Glutamatergic neuron (in vitro differentiated cells): ENCODE measurements at regions not wholly inside any gene's neighbourhood (a gene's known extent, or its start where the extent isn't known, plus 50 kb on each side); places are given as distances from the start of the nearest gene placed in this dataset.

Source experiments
- DNase-seq: peaks from one replicate; pipeline ENCODE4 v3.0.0; 2022
- H3K27ac Mint-ChIP-seq: one replicate; pipeline ENCODE4 v1.8.0; 2020; ENCODE audit warnings: mild to moderate bottlenecking, mixed read lengths, inconsistent platforms; ENCODE audit not compliant: unreplicated experiment
- H3K27me3 Mint-ChIP-seq: one replicate; pipeline ENCODE4 v1.8.0; 2020; ENCODE audit warnings: mild to moderate bottlenecking, moderate library complexity, mixed read lengths, inconsistent platforms; ENCODE audit not compliant: unreplicated experiment
- H3K36me3 Mint-ChIP-seq: one replicate; pipeline ENCODE4 v1.8.0; 2020; ENCODE audit warnings: mild to moderate bottlenecking, mixed read lengths, inconsistent platforms; ENCODE audit not compliant: unreplicated experiment
- H3K4me1 Mint-ChIP-seq: one replicate; pipeline ENCODE4 v1.8.0; 2020; ENCODE audit warnings: mild to moderate bottlenecking, low read depth, mixed read lengths, inconsistent platforms; ENCODE audit not compliant: unreplicated experiment
- H3K4me3 Mint-ChIP-seq: one replicate; pipeline ENCODE4 v1.8.0; 2020; ENCODE audit warnings: mild to moderate bottlenecking, mixed read lengths, inconsistent platforms; ENCODE audit not compliant: unreplicated experiment
- H3K9me3 Mint-ChIP-seq: one replicate; pipeline ENCODE4 v1.8.0; 2020; ENCODE audit warnings: mild to moderate bottlenecking, moderate library complexity, mixed read lengths, inconsistent platforms; ENCODE audit not compliant: unreplicated experiment
- TF ChIP-seq, protein P1 (sequence below): fragments of 200-600 bp; sonication (generic); IDR thresholded peaks from one replicate; pipeline ENCODE4 v1.5.0; 2021; ENCODE audit not compliant: partially characterized antibody, unreplicated experiment

DNA sequence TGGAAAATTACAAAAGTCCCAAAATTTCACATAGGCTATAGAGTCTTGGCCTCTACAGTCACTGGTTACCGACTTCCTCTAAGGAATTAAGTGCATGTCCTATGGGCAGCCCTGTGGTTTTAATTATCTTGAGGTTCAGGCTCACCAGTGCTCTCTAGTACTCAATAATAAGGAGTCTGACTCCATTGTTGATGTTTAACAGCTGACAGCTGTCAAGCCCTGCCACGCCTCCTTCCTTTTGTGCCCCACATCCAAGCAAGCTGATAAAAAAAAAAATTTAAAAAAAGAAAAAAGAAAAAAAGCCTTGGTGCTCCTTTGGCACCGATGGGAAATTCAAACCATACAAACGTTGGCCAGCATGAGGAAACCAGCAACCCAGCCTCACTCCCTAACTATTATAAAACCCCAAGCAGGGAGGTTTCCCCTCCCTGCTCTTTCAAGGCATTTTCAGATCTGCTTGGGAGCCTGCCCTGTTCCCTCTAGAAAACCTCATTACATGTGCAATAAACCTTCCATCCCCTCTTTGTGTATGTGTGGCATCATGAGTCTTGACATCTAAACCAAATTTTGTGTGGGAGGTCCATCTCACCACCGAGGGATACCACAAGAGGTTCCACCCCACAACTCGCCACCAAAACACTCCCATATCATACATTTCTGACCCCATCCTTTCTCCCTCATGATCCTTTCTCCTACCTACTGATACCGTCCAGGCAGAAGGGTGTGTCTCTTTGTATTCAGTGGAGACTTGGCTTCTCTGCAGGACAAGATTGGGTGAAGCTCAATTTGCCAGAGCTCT lies 70.9 kb upstream of the CCDC71L start:
- H3K27me3 Mint-ChIP-seq, result peaks cover 3% of the 10 kb centered on the region
- no peak for DNase-seq
- H3K9me3 Mint-ChIP-seq, result peaks cover 2% of the 10 kb centered on the region

DNA sequence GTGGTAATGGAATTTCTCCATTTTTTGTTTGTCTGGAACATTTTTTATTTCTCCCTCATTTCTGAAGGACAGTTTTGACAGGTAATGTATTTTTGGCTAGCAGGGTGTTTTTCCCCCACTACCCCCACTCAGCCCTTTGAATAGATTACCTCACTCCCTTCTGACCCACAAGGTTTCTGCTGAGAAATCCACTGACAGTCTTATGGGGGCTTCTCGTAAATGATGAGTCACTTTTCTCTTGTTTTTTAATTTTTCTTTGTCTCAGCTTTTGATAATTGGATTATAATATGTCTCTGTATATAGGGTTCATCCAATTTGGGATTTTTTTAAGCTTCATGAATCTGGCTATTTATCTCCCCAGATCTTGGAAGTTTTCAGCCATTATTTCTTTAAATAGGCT lies 74.7 kb upstream of the CCDC71L start:
- no peak for DNase-seq
- Mint-ChIP-seq H3K4me3 (no peak overlapping the region), H3K27ac (no peak overlapping the region), H3K27me3 (peaks cover 3% of the 10 kb centered on the region), H3K4me1 (peaks cover 7% of the 10 kb centered on the region), H3K9me3 (peaks cover 2% of the 10 kb centered on the region), H3K36me3 (no peaks in the 10 kb centered on the region)
- TF ChIP-seq, protein P1, sequence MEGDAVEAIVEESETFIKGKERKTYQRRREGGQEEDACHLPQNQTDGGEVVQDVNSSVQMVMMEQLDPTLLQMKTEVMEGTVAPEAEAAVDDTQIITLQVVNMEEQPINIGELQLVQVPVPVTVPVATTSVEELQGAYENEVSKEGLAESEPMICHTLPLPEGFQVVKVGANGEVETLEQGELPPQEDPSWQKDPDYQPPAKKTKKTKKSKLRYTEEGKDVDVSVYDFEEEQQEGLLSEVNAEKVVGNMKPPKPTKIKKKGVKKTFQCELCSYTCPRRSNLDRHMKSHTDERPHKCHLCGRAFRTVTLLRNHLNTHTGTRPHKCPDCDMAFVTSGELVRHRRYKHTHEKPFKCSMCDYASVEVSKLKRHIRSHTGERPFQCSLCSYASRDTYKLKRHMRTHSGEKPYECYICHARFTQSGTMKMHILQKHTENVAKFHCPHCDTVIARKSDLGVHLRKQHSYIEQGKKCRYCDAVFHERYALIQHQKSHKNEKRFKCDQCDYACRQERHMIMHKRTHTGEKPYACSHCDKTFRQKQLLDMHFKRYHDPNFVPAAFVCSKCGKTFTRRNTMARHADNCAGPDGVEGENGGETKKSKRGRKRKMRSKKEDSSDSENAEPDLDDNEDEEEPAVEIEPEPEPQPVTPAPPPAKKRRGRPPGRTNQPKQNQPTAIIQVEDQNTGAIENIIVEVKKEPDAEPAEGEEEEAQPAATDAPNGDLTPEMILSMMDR, result no peak

More for the DNA sequence above, 70.9 kb upstream of the CCDC71L start:
- TF ChIP-seq, protein P1, result no peak
- Mint-ChIP-seq H3K27ac (no peak overlapping the region), H3K36me3 (no peaks in the 10 kb centered on the region), H3K4me1 (peaks cover 6% of the 10 kb centered on the region), H3K4me3 (no peak overlapping the region)

DNA sequence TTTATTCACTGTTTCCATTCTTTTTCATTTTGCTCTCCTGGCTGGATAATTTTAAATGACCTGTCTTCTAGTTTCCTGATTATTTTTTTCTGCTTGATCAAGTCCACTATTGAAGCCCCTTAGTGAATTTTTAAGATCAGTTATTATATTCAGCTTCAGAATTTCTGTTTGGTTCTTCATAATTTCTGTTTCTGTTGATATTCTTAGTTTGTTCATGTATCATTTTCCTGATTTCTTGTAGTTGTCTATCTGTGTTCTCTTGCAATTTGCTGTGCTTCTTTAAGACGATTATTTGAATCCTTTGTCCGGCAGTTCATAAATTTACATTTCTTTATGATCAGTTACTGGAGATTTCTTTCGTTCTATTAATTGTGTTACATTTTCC lies 75.2 kb upstream of the CCDC71L start:
- DNase-seq, result no peak
- Mint-ChIP-seq H3K27me3 (peaks cover 3% of the 10 kb centered on the region), H3K4me1 (peaks cover 7% of the 10 kb centered on the region), H3K27ac (no peak overlapping the region), H3K9me3 (peaks cover 2% of the 10 kb centered on the region), H3K4me3 (no peak overlapping the region), H3K36me3 (no peaks in the 10 kb centered on the region)
- TF ChIP-seq, protein P1, result no peak

DNA sequence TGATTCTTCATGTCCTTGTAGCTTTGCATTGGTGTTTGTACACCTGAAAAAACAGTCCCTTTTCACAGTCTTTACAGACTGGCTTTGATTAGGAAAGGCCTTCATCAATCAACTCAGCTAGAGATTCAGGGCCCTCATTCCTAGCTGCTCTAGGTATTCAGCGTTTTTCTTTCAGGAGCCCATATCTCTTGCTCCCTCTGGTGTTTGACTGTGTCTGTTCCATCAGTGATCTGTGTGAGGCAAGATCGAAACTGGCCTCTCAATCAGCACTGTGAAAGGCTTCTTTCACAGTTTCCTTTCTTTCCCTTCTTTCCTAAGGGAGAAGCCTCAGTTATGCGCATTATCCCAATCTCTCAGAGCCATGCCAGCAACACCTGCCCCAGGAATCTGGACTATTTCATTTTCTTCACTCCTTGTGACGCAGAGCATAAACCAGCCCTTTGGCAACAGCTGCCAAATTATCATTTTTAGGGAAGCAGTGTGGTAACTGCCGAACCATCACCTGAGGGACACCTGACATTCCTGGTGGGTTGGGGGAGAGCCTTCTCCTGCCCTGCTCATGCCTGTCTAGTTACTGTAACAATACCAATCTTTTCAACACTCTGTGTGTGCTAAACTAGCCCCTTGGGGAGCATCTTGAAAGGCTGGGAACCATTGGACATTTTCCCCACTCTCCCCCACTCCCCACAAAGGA lies 75.7 kb upstream of the CCDC71L start:
- Mint-ChIP-seq H3K4me1 (peaks cover 7% of the 10 kb centered on the region), H3K27ac (peak overlapping the region; percentile 44), H3K27me3 (peaks cover 3% of the 10 kb centered on the region), H3K36me3 (no peaks in the 10 kb centered on the region), H3K9me3 (peaks cover 2% of the 10 kb centered on the region), H3K4me3 (no peak overlapping the region)
- DNase-seq, result no peak
- TF ChIP-seq, protein P1, result peak; percentile 16

DNA sequence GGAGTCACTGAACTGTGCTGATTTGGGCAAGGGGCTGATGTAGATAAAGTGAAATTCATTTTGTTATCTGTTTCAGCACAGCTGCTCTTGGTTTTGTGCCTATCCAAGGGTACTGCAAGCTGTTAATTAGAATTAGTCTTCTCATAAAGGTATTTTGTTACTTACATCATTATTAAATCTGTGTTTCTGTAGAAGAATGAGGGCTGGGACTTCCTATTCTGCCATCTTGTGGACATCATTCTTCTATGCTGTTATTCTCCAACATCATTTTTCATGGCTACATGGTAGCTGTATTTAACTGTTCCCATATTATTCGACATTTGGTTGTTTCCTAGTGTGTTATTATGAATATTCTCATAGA lies 76.2 kb upstream of the CCDC71L start:
- TF ChIP-seq, protein P1, result peak; percentile 11
- H3K4me3 Mint-ChIP-seq, result no peak overlapping the region
- peaks cover 3% of the 10 kb centered on the region for H3K27me3 Mint-ChIP-seq
- peaks cover 2% of the 10 kb centered on the region for H3K9me3 Mint-ChIP-seq
- no peak for DNase-seq
- no peak overlapping the region for H3K27ac Mint-ChIP-seq
- peaks cover 5% of the 10 kb centered on the region for H3K4me1 Mint-ChIP-seq
- H3K36me3 Mint-ChIP-seq, result no peaks in the 10 kb centered on the region
